GM12878 (cell line): ENCODE measurements at regions not wholly inside any gene's neighbourhood (a gene's known extent, or its start where the extent isn't known, plus 50 kb on each side); places are given as distances from the start of the nearest gene placed in this dataset.

Source experiments
- ATAC-seq: fragments of 200-7000 bp; cut with Tn5 transposase; 3 replicates; pipeline ENCODE4 v1.9.1; 2020; ENCODE audit warnings: mild to moderate bottlenecking, moderate library complexity
- BruUV-seq: library from RNA; stranded (reverse); fragments of 400-500 nt; replicated peaks from 2 replicates; lab custom pipeline; 2021; lab: Mats Ljungman, UMichigan
- CTCF ChIA-PET: fragments of 300-600 bp; sonication (Branson Sonifier 250); formaldehyde crosslinking; extraction: SDS; loops from one replicate; lab custom pipeline; 2021; ENCODE audit warnings: inconsistent platforms; lab: Yijun Ruan, JAX
- POLR2A ChIA-PET: fragments of 350-600 bp; formaldehyde crosslinking; extraction: SDS; loops from one replicate; lab custom pipeline; 2021; ENCODE audit warnings: inconsistent platforms; lab: Charles Lee
- RAD21 ChIA-PET: fragments of 300-600 bp; sonication (Branson Sonifier 250); formaldehyde crosslinking; loops from one replicate; lab custom pipeline; 2023; ENCODE audit warnings: antibody characterized with exemption; ENCODE audit not compliant: unreplicated experiment; lab: Charles Lee
- SMC1A ChIA-PET: fragments of 300-600 bp; sonication (Branson Sonifier 250); formaldehyde crosslinking; loops from one replicate; lab custom pipeline; 2023; ENCODE audit not compliant: unreplicated experiment, uncharacterized antibody; lab: Charles Lee
- DNase-seq: peaks from one replicate; pipeline ENCODE4 v3.0.0-alpha.2; 2011; ENCODE audit warnings: low read depth, low spot score
- FAIRE-seq: peaks from 3 replicates; lab custom pipeline; 2011; peaks lifted over from hg19 to GRCh38; lab: Jason Lieb, UNC
- H2AFZ ChIP-seq: 2 replicates; pipeline ENCODE4 v1.6.0; 2011; ENCODE audit warnings: low read depth, low read length, control low read depth; ENCODE audit not compliant: control insufficient read depth
- H3K27ac ChIP-seq: 2 replicates; pipeline ENCODE4 v1.5.1; 2011; ENCODE audit warnings: control low read depth; ENCODE audit not compliant: control insufficient read depth, insufficient read depth
- H3K27me3 ChIP-seq, 2 experiments: replicated peaks in 1 of 2; 2 replicates each; pipeline versions ENCODE4 v1.6.0 to v1.6.1; 2011; ENCODE audit warnings: low read length in 1 of 2; ENCODE audit not compliant: control insufficient read depth in 2 of 2, insufficient read depth in 2 of 2
- H3K36me3 ChIP-seq, 2 experiments: 2 replicates each; pipeline ENCODE4 v1.5.1; 2011; ENCODE audit warnings: low read length in 1 of 2; ENCODE audit not compliant: control insufficient read depth in 2 of 2, insufficient read depth in 2 of 2
- H3K4me1 ChIP-seq: 2 replicates; pipeline ENCODE4 v1.6.1; 2011; ENCODE audit warnings: mild to moderate bottlenecking, low read length, moderate library complexity, mixed read lengths; ENCODE audit not compliant: control insufficient read depth, insufficient read depth
- H3K4me2 ChIP-seq: 2 replicates; pipeline ENCODE4 v1.6.0; 2011; ENCODE audit warnings: control low read depth; ENCODE audit not compliant: control insufficient read depth, insufficient read depth
- H3K4me3 ChIP-seq: fragments of 200-600 bp; sonication (generic); 2 replicates; pipeline ENCODE4 v1.5.1; 2016
- H3K79me2 ChIP-seq: 2 replicates; pipeline ENCODE4 v1.6.0; 2011; ENCODE audit warnings: low read length; ENCODE audit not compliant: control insufficient read depth, insufficient read depth
- H3K9ac ChIP-seq: 2 replicates; pipeline ENCODE4 v1.8.0; 2011; ENCODE audit warnings: low read length, control low read depth, mixed read lengths; ENCODE audit not compliant: control insufficient read depth, insufficient read depth
- H3K9me3 ChIP-seq: replicated peaks from 3 replicates; pipeline ENCODE4 v1.5.1; 2011; ENCODE audit warnings: mild to moderate bottlenecking, low read length; ENCODE audit not compliant: control insufficient read depth, insufficient read depth
- H4K20me1 ChIP-seq: 2 replicates; pipeline ENCODE4 v1.6.0; 2011; ENCODE audit not compliant: control insufficient read depth, insufficient read depth
- CBFB ChIP-seq: IDR thresholded peaks from 2 replicates; pipeline ENCODE4 v1.6.1; 2016; ENCODE audit warnings: antibody characterized with exemption, low read depth
- EGR1 ChIP-seq, 2 experiments: IDR thresholded peaks; 1 replicate in 1 of 2; 2 replicates in 1 of 2; pipeline ENCODE4 v1.6.1; 2011 to 2012; ENCODE audit warnings: low read depth in 2 of 2, low read length in 2 of 2, borderline replicate concordance in 1 of 2, mild to moderate bottlenecking in 1 of 2, moderate library complexity in 1 of 2
- FOXK2 ChIP-seq: fragments of 450-650 bp; IDR thresholded peaks from 2 replicates; pipeline ENCODE4 v1.6.1; 2017; ENCODE audit warnings: mild to moderate bottlenecking, moderate library complexity
- GABPA ChIP-seq: IDR thresholded peaks from 2 replicates; pipeline ENCODE4 v1.6.1; 2014; ENCODE audit warnings: antibody characterized with exemption, low read depth, mild to moderate bottlenecking, inconsistent platforms
- KAT2A ChIP-seq: conservative IDR thresholded peaks from 2 replicates; pipeline ENCODE4 v1.6.1; 2011; ENCODE audit warnings: low read depth, low read length; ENCODE audit not compliant: control insufficient read depth
- MTA2 ChIP-seq: fragments of 450-650 bp; IDR thresholded peaks from 2 replicates; pipeline ENCODE4 v1.6.1; 2016; ENCODE audit warnings: low read depth, mild to moderate bottlenecking, moderate library complexity
- RB1 ChIP-seq: fragments of 450-650 bp; formaldehyde crosslinking; IDR thresholded peaks from 2 replicates; pipeline ENCODE4 v1.6.1; 2017; ENCODE audit warnings: mild to moderate bottlenecking, borderline replicate concordance
- RELA ChIP-seq: fragments of 450-650 bp; IDR thresholded peaks from 2 replicates; pipeline ENCODE4 v1.8.0; 2014; ENCODE audit warnings: borderline replicate concordance; ENCODE audit not compliant: partially characterized antibody
- SIN3A ChIP-seq: IDR thresholded peaks from 2 replicates; pipeline ENCODE4 v1.6.1; 2012; ENCODE audit warnings: low read depth, low read length, improper control_type of control experiment
- SMAD1 ChIP-seq: fragments of 450-650 bp; IDR thresholded peaks from 2 replicates; pipeline ENCODE4 v1.6.1; 2018; ENCODE audit warnings: mild to moderate bottlenecking, low read depth; ENCODE audit not compliant: partially characterized antibody
- STAT1 ChIP-seq: fragments of 450-650 bp; conservative IDR thresholded peaks from 2 replicates; pipeline ENCODE4 v1.6.1; 2014; ENCODE audit warnings: antibody characterized with exemption, mild to moderate bottlenecking
- TCF3 ChIP-seq: IDR thresholded peaks from 2 replicates; pipeline ENCODE4 v1.6.1; 2012; ENCODE audit warnings: low read depth, mild to moderate bottlenecking, low read length, borderline replicate concordance; ENCODE audit not compliant: insufficient read depth
- ZNF207 ChIP-seq: fragments of 450-650 bp; IDR thresholded peaks from 2 replicates; pipeline ENCODE4 v1.6.1; 2014; ENCODE audit warnings: antibody characterized with exemption, mild to moderate bottlenecking, borderline replicate concordance
- whole genome bisulfite sequencing: methylation state at CpG from one replicate; pipeline ENCODE4 v1.1.6; 2016; ENCODE audit warnings: low lambda C conversion rate; ENCODE audit not compliant: insufficient replicate concordance, insufficient coverage; ENCODE audit errors: missing lambda C conversion rate; 5-methylcytosine and 5-hydroxymethylcytosine counted together
- in situ Hi-C: fragments of 300-500 bp; cut with MboI; formaldehyde crosslinking; loops from 9 replicates; pipeline ENCODE4 v1.14.3; 2018; ENCODE audit warnings: mixed read lengths
- intact Hi-C: fragments of 100-400 bp; cut with micrococcal nuclease; formaldehyde crosslinking; loops from one replicate; pipeline ENCODE4 v1.14.2; 2022; ENCODE audit not compliant: unreplicated experiment
- TF ChIP-seq, protein P1 (sequence below): IDR thresholded peaks from 2 replicates; pipeline ENCODE4 v1.6.1; 2011; ENCODE audit warnings: low read depth, mild to moderate bottlenecking, low read length, moderate library complexity, borderline replicate concordance; ENCODE audit errors: extremely low read depth
- TF ChIP-seq, protein P2 (sequence below): IDR thresholded peaks from 2 replicates; pipeline ENCODE4 v1.6.1; 2012; ENCODE audit warnings: mild to moderate bottlenecking, low read depth, low read length
- TF ChIP-seq, protein P3 (sequence below): IDR thresholded peaks from 2 replicates; pipeline ENCODE4 v1.6.1; 2012; ENCODE audit warnings: low read length, inconsistent platforms
- TF ChIP-seq, protein P4 (sequence below): fragments of 450-650 bp; IDR thresholded peaks from 2 replicates; pipeline ENCODE4 v1.6.1; 2017; ENCODE audit warnings: mild to moderate bottlenecking

DNA sequence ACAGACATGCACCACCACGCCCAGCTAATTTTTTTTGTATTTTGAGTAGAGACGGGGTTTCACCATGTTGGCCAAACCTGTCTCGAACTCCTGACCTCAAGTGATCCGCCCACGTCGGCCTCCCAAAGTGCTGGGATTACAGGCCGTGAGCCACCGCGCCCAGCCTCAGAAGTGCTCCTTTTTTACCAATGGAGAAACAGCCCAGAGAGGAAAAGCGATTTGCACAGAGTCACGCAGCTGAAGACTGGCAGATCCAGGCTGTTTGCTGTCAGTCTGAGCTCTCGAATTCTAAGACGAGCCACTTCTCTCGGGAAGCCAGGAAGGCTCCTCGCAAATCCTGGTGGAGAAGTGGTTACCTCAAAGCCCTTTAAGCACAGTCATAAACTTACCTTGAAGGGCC, 57.4 kb upstream of the SDK1 start:
- no peaks in the 10 kb centered on the region for H3K79me2 ChIP-seq
- TF ChIP-seq SIN3A = no peak
- TF ChIP-seq, protein P1, sequence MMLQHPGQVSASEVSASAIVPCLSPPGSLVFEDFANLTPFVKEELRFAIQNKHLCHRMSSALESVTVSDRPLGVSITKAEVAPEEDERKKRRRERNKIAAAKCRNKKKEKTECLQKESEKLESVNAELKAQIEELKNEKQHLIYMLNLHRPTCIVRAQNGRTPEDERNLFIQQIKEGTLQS = no peak
- TF ChIP-seq FOXK2 = no peak
- TF ChIP-seq STAT1 = no peak
- TF ChIP-seq MTA2 = no peak
- TF ChIP-seq RELA = no peak
- TF ChIP-seq ZNF207 = no peak
- no peak for TF ChIP-seq KAT2A
- no peak for TF ChIP-seq SMAD1
- TF ChIP-seq EGR1 (IDR thresholded peaks at IDR 0.05; ENCODE audit: borderline replicate concordance in 1 of 2, low read depth in 2 of 2, low read length in 2 of 2) = no peak
- TF ChIP-seq, protein P2, sequence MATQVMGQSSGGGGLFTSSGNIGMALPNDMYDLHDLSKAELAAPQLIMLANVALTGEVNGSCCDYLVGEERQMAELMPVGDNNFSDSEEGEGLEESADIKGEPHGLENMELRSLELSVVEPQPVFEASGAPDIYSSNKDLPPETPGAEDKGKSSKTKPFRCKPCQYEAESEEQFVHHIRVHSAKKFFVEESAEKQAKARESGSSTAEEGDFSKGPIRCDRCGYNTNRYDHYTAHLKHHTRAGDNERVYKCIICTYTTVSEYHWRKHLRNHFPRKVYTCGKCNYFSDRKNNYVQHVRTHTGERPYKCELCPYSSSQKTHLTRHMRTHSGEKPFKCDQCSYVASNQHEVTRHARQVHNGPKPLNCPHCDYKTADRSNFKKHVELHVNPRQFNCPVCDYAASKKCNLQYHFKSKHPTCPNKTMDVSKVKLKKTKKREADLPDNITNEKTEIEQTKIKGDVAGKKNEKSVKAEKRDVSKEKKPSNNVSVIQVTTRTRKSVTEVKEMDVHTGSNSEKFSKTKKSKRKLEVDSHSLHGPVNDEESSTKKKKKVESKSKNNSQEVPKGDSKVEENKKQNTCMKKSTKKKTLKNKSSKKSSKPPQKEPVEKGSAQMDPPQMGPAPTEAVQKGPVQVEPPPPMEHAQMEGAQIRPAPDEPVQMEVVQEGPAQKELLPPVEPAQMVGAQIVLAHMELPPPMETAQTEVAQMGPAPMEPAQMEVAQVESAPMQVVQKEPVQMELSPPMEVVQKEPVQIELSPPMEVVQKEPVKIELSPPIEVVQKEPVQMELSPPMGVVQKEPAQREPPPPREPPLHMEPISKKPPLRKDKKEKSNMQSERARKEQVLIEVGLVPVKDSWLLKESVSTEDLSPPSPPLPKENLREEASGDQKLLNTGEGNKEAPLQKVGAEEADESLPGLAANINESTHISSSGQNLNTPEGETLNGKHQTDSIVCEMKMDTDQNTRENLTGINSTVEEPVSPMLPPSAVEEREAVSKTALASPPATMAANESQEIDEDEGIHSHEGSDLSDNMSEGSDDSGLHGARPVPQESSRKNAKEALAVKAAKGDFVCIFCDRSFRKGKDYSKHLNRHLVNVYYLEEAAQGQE = no peak
- TF ChIP-seq, protein P3, sequence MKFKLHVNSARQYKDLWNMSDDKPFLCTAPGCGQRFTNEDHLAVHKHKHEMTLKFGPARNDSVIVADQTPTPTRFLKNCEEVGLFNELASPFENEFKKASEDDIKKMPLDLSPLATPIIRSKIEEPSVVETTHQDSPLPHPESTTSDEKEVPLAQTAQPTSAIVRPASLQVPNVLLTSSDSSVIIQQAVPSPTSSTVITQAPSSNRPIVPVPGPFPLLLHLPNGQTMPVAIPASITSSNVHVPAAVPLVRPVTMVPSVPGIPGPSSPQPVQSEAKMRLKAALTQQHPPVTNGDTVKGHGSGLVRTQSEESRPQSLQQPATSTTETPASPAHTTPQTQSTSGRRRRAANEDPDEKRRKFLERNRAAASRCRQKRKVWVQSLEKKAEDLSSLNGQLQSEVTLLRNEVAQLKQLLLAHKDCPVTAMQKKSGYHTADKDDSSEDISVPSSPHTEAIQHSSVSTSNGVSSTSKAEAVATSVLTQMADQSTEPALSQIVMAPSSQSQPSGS = no peak
- TF ChIP-seq, protein P4, sequence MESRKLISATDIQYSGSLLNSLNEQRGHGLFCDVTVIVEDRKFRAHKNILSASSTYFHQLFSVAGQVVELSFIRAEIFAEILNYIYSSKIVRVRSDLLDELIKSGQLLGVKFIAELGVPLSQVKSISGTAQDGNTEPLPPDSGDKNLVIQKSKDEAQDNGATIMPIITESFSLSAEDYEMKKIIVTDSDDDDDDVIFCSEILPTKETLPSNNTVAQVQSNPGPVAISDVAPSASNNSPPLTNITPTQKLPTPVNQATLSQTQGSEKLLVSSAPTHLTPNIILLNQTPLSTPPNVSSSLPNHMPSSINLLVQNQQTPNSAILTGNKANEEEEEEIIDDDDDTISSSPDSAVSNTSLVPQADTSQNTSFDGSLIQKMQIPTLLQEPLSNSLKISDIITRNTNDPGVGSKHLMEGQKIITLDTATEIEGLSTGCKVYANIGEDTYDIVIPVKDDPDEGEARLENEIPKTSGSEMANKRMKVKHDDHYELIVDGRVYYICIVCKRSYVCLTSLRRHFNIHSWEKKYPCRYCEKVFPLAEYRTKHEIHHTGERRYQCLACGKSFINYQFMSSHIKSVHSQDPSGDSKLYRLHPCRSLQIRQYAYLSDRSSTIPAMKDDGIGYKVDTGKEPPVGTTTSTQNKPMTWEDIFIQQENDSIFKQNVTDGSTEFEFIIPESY = no peak
- no peak for TF ChIP-seq TCF3
- TF ChIP-seq RB1 = no peak
- no peak for TF ChIP-seq GABPA
- TF ChIP-seq CBFB = no peak

More for the DNA sequence above, 57.4 kb upstream of the SDK1 start:
- 59% methylated on average over 15 of the region's 15 CpGs for WGBS
- no peaks in the 10 kb centered on the region for H3K27me3 ChIP-seq
- H3K4me1 ChIP-seq = no peaks in the 10 kb centered on the region
- H3K9me3 ChIP-seq = no peaks in the 10 kb centered on the region; the same call in 2 of the 3 replicates
- ATAC-seq (no peak), DNase-seq (no peak), FAIRE-seq (no peak)
- no peaks in the 10 kb centered on the region for H3K36me3 ChIP-seq
- H4K20me1 ChIP-seq = no peaks in the 10 kb centered on the region
- POLR2A ChIA-PET = no interaction called here
- H3K4me3 ChIP-seq = no peak overlapping the region
- no peak overlapping the region for H3K27ac ChIP-seq
- no peak overlapping the region for H3K4me2 ChIP-seq
- no TSS peak for BruUV-seq
- no peak overlapping the region for H3K9ac ChIP-seq
- SMC1A ChIA-PET = no interaction called here
- RAD21 ChIA-PET = no interaction called here
- CTCF ChIA-PET = no interaction called here
- in situ Hi-C loops (no loop called here), intact Hi-C loops (no loop called here)
- H2AFZ ChIP-seq = no peak overlapping the region
